A549 (cell line): ENCODE measurements at regions not wholly inside any gene's neighbourhood (a gene's known extent, or its start where the extent isn't known, plus 50 kb on each side); places are given as distances from the start of the nearest gene placed in this dataset.

Experiments
- ATAC-seq, 2 experiments: fragments of 200-7000 bp in 1 of 2; fragments of >200 bp in 1 of 2; cut with Nextera tagmentation in 1 of 2; cut with Tn5 transposase in 1 of 2; 3 replicates each; pipeline versions ENCODE4 v1.8.0 to v1.9.1; 2018 to 2020; ENCODE audit warnings: mild to moderate bottlenecking in 1 of 2, moderate library complexity in 1 of 2
- CTCF ChIA-PET: fragments of 300-600 bp; sonication (Branson Sonifier 250); formaldehyde crosslinking; extraction: SDS; loops from one replicate; lab custom pipeline; 2021; ENCODE audit warnings: antibody characterized with exemption, inconsistent platforms; lab: Yijun Ruan, JAX
- POLR2A ChIA-PET: fragments of 350-600 bp; formaldehyde crosslinking; extraction: SDS; loops from one replicate; lab custom pipeline; 2021; ENCODE audit warnings: antibody characterized with exemption, inconsistent platforms; lab: Yijun Ruan, JAX
- DNase-seq, 2 experiments: peaks; one replicate each; pipeline versions ENCODE4 v3.0.0 to v3.0.0-alpha.2; 2011 to 2016; ENCODE audit warnings: low read depth in 1 of 2, low spot score in 1 of 2
- FAIRE-seq: peaks from 2 replicates; lab custom pipeline; 2011; peaks lifted over from hg19 to GRCh38; lab: Jason Lieb, UNC
- H3K27ac ChIP-seq, 2 experiments: fragments of >200 bp; sonication (Bioruptor Twin); formaldehyde crosslinking; 3 replicates each; pipeline ENCODE4 v1.5.1; 2016 to 2017
- H3K4me1 ChIP-seq: fragments of >200 bp; sonication (Bioruptor Twin); formaldehyde crosslinking; 3 replicates; pipeline ENCODE4 v1.6.1; 2016
- H3K4me2 ChIP-seq: fragments of >200 bp; sonication (Bioruptor Twin); formaldehyde crosslinking; 3 replicates; pipeline ENCODE4 v1.6.1; 2016
- H3K4me3 ChIP-seq: fragments of >200 bp; sonication (Bioruptor Twin); formaldehyde crosslinking; 3 replicates; pipeline ENCODE4 v1.5.1; 2016
- H3K9me3 ChIP-seq: fragments of >200 bp; sonication (Bioruptor Twin); formaldehyde crosslinking; 3 replicates; pipeline ENCODE4 v1.6.1; 2016
- BHLHE40 ChIP-seq: IDR thresholded peaks from 2 replicates; pipeline ENCODE4 v1.6.1; 2012; ENCODE audit warnings: low read depth, low read length, inconsistent platforms
- CBX8 ChIP-seq: fragments of 200-600 bp; sonication (generic); IDR thresholded peaks from 2 replicates; pipeline ENCODE4 v1.6.1; 2016
- CEBPB ChIP-seq, 2 experiments: fragments of >200 bp in 1 of 2; sonication (Bioruptor Twin) in 1 of 2; formaldehyde crosslinking in 1 of 2; IDR thresholded peaks; 2 replicates each; pipeline ENCODE4 v1.6.1; 2012 to 2016
- EHMT2 ChIP-seq: fragments of 200-600 bp; sonication (generic); IDR thresholded peaks from 2 replicates; pipeline ENCODE4 v1.6.1; 2016; ENCODE audit warnings: antibody characterized with exemption, low read depth, mild to moderate bottlenecking, moderate library complexity
- ESRRA ChIP-seq: fragments of 150-350 bp; IDR thresholded peaks from 2 replicates; pipeline ENCODE4 v1.6.1; 2014; ENCODE audit warnings: mild to moderate bottlenecking, low read length, borderline replicate concordance
- FOSL2 ChIP-seq, 2 experiments: fragments of 450-650 bp in 1 of 2; fragments of >200 bp in 1 of 2; sonication (Bioruptor Twin) in 1 of 2; formaldehyde crosslinking; IDR thresholded peaks; 2 replicates each; pipeline versions ENCODE4 v1.5.0 to v1.6.1; 2016 to 2020; ENCODE audit warnings: mild to moderate bottlenecking in 1 of 2, moderate library complexity in 1 of 2
- HDAC2 ChIP-seq: fragments of 200-600 bp; sonication (generic); IDR thresholded peaks from 2 replicates; pipeline ENCODE4 v1.6.1; 2016
- HOXA7 ChIP-seq: fragments of 250-450 bp; sonication (Bioruptor Pico); IDR thresholded peaks from 2 replicates; pipeline ENCODE4 v1.5.0; 2020; ENCODE audit warnings: mild to moderate bottlenecking, moderate library complexity
- JUNB ChIP-seq: fragments of >200 bp; sonication (Bioruptor Twin); formaldehyde crosslinking; IDR thresholded peaks from 2 replicates; pipeline ENCODE4 v1.6.1; 2016
- KDM1A ChIP-seq: fragments of 200-600 bp; sonication (generic); IDR thresholded peaks from 2 replicates; pipeline ENCODE4 v1.6.1; 2016; ENCODE audit warnings: low read depth, mild to moderate bottlenecking
- NFE2L2 ChIP-seq: fragments of 150-350 bp; conservative IDR thresholded peaks from 2 replicates; pipeline ENCODE4 v1.6.1; 2014; ENCODE audit warnings: low read length
- NPAS2 ChIP-seq: fragments of 250-450 bp; sonication (Bioruptor Pico); IDR thresholded peaks from 2 replicates; pipeline ENCODE4 v1.8.0; 2022; ENCODE audit warnings: mild to moderate bottlenecking, moderate library complexity, borderline replicate concordance
- PHF8 ChIP-seq: fragments of 200-600 bp; sonication (generic); IDR thresholded peaks from 2 replicates; pipeline ENCODE4 v1.6.1; 2016; ENCODE audit warnings: low read depth, mild to moderate bottlenecking, antibody characterized with exemption, moderate library complexity, borderline replicate concordance
- POLR2AphosphoS2 ChIP-seq: conservative IDR thresholded peaks from 2 replicates; pipeline ENCODE4 v1.6.1; 2012; ENCODE audit warnings: low read length, improper control_type of control experiment, inconsistent platforms
- RFX5 ChIP-seq: fragments of 450-650 bp; IDR thresholded peaks from 2 replicates; pipeline ENCODE4 v1.7.1; 2014; ENCODE audit warnings: antibody characterized with exemption, mild to moderate bottlenecking, moderate library complexity
- RNF2 ChIP-seq: fragments of 200-600 bp; sonication (generic); IDR thresholded peaks from 2 replicates; pipeline ENCODE4 v1.6.1; 2016; ENCODE audit warnings: low read depth, mild to moderate bottlenecking, antibody characterized with exemption, moderate library complexity, borderline replicate concordance
- ZC3H11A ChIP-seq: fragments of 450-650 bp; IDR thresholded peaks from 2 replicates; pipeline ENCODE4 v1.6.1; 2014; ENCODE audit warnings: antibody characterized with exemption, mild to moderate bottlenecking
- ZFP36 ChIP-seq: fragments of 450-650 bp; IDR thresholded peaks from 2 replicates; pipeline ENCODE4 v1.6.1; 2014; ENCODE audit warnings: borderline replicate concordance; ENCODE audit not compliant: partially characterized antibody
- ZSCAN20 ChIP-seq: fragments of 250-450 bp; sonication (Bioruptor Pico); IDR thresholded peaks from 2 replicates; pipeline ENCODE4 v1.8.0; 2022; ENCODE audit warnings: mild to moderate bottlenecking, moderate library complexity
- WGBS: methylation state at CpG from one replicate; pipeline ENCODE4 v1.1.6; 2017; ENCODE audit errors: missing lambda C conversion rate; 5-methylcytosine and 5-hydroxymethylcytosine counted together
- TF ChIP-seq, protein P1 (sequence below): IDR thresholded peaks from 2 replicates; pipeline ENCODE4 v1.6.1; 2012
- TF ChIP-seq, protein P2 (sequence below): fragments of 150-350 bp; IDR thresholded peaks from 2 replicates; pipeline ENCODE4 v1.6.1; 2014; ENCODE audit warnings: low read depth, mild to moderate bottlenecking, low read length
- TF ChIP-seq, protein P3 (sequence below): IDR thresholded peaks from 2 replicates; pipeline ENCODE4 v1.6.1; 2012; ENCODE audit warnings: low read depth, borderline replicate concordance
- TF ChIP-seq, protein P4 (sequence below): fragments of >200 bp; sonication (Bioruptor Twin); formaldehyde crosslinking; IDR thresholded peaks from 3 replicates; pipeline ENCODE4 v1.6.1; 2016
- TF ChIP-seq, protein P5 (sequence below): fragments of 450-650 bp; IDR thresholded peaks from 2 replicates; pipeline ENCODE4 v1.6.1; 2014; ENCODE audit warnings: antibody characterized with exemption

DNA sequence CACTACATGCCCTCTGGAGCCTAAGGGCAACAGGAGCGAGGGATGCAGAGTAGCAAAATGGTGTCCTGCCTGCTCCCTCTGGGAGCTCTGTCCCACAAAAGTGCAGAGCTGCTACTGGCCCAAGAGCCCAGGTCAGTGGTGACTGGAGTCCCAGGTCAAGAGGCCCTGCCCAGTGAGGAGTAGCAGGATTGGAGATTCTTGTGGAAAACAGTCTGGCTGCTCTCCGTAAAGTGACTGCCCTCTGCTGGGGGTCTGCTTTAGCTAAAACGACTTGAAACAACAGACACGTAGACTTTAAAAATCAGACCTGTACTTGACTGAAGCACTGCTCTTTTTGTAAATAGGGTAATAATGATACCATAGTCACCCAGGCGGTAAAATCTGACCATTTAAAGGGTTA is 917.0 kb downstream of the MAT2B start:
- POLR2A ChIA-PET, result no interaction called here
- Histone ChIP-seq H3K9me3 (no peaks in the 10 kb centered on the region; the same call in 1 of the 3 replicates), H3K27ac (no peak overlapping the region), H3K4me1 (no peaks in the 10 kb centered on the region), H3K4me2 (no peak overlapping the region), H3K4me3 (no peak overlapping the region)
- CTCF ChIA-PET, result no interaction called here
- DNase-seq, result peak in 1 of 2 experiments; percentile 13
- WGBS, result 13% methylated on average over 5 of the region's 5 CpGs
- FAIRE-seq, result no peak
- no peak for ATAC-seq
- TF ChIP-seq POLR2AphosphoS2, result no peak
- no peak for TF ChIP-seq EHMT2
- no peak for TF ChIP-seq CEBPB (IDR thresholded peaks at IDR 0.05)
- TF ChIP-seq RFX5, result no peak

DNA sequence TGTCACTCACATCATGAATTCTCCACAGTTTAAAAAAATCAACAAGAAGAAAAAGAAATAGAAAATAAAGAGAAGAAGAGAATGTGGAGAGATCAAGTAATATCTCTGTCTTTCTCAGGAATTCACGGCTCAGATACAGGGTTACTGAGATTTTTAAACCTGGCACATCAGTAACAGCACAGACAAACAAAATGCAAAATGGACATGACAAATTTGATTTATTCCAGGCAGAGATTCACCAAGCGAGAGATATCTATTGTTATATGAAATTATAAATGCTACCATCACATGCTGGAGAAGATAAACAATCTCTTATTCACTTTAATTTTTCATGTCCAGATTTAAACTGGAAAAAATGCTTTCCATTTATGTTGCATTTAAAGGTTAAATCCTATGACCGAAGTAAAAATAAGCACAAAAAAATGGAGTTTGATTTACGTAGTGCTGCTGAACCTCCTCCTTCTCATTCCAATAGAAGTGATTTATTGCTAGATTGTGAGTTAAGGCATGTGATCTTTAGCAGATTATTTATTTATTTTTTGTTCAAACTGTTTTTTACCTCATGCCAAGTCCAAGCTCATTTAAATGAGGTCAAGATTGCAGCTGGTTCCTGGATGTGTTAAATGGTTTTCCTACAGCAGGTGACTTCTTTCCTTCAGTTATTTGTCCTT is 926.4 kb downstream of the MAT2B start:
- FAIRE-seq, result no peak
- TF ChIP-seq JUNB (no peak), ZC3H11A (no peak), NFE2L2 (no peak)
- TF ChIP-seq, protein P1, sequence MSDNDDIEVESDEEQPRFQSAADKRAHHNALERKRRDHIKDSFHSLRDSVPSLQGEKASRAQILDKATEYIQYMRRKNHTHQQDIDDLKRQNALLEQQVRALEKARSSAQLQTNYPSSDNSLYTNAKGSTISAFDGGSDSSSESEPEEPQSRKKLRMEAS, result no peak
- WGBS, result 6% methylated on average over 4 of the region's 4 CpGs
- Histone ChIP-seq H3K27ac (no peak overlapping the region), H3K4me3 (no peak overlapping the region), H3K4me1 (no peaks in the 10 kb centered on the region), H3K4me2 (no peak overlapping the region), H3K9me3 (no peaks in the 10 kb centered on the region)
- POLR2A ChIA-PET, result no interaction called here
- DNase-seq, result no peak
- no peak for ATAC-seq
- CTCF ChIA-PET, result no interaction called here

DNA sequence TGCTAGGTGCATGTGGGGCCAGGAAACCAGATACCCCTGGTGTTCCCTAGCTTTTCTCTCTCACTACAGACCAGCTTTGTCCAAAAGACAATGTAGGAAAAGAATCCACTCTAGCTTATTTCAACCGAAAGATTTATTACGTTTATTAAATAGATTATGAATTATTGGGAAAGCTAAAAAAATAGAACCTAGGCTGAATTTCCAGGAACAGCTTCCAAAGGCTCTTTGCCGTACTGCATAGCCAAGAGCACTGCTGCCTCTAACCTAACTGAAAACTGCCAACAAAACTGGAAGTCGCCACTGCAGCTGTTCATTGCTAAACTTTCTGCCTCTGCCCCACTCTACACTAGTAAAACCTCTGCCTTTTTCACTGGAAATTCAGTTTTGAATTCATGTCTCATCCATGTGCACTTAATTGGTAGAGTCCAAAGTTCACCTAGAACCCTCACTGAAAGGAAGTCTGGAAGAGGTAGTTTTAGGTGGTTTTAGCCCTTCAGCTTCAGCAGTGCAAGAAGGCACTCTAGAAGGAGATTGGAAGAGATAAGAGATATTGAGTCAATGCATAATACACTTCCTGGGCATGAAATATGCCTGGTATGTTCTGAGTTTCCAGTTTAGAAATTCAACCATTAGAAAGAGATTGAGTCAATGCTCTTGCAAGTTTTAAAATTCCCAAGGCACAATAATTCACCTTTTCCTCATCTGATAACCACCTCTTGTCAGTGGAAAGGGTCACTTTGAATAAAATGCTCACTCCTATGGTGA is 927.9 kb downstream of the MAT2B start:
- Histone ChIP-seq H3K4me3 (no peak overlapping the region), H3K4me1 (no peaks in the 10 kb centered on the region), H3K4me2 (no peak overlapping the region), H3K9me3 (no peaks in the 10 kb centered on the region), H3K27ac (no peak overlapping the region)
- DNase-seq (no peak), ATAC-seq (no peak), FAIRE-seq (no peak)
- ChIA-PET POLR2A (no interaction called here), CTCF (no interaction called here)
- TF ChIP-seq NFE2L2, result no peak
- TF ChIP-seq FOSL2 (IDR thresholded peaks at IDR 0.05), result no peak
- TF ChIP-seq FOSL2 (CRISPR knock-in tag; IDR thresholded peaks at IDR 0.05), result no peak
- no peak for TF ChIP-seq PHF8
- no peak for TF ChIP-seq HOXA7 (CRISPR knock-in tag)
- TF ChIP-seq, protein P2, sequence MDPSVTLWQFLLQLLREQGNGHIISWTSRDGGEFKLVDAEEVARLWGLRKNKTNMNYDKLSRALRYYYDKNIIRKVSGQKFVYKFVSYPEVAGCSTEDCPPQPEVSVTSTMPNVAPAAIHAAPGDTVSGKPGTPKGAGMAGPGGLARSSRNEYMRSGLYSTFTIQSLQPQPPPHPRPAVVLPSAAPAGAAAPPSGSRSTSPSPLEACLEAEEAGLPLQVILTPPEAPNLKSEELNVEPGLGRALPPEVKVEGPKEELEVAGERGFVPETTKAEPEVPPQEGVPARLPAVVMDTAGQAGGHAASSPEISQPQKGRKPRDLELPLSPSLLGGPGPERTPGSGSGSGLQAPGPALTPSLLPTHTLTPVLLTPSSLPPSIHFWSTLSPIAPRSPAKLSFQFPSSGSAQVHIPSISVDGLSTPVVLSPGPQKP, result no peak
- no peak for TF ChIP-seq EHMT2
- no peak for TF ChIP-seq KDM1A
- TF ChIP-seq JUNB, result no peak
- no peak for TF ChIP-seq BHLHE40
- no peak for TF ChIP-seq NPAS2
- TF ChIP-seq ESRRA, result no peak
- no peak for TF ChIP-seq ZFP36
- no peak for TF ChIP-seq RNF2
- TF ChIP-seq, protein P3, sequence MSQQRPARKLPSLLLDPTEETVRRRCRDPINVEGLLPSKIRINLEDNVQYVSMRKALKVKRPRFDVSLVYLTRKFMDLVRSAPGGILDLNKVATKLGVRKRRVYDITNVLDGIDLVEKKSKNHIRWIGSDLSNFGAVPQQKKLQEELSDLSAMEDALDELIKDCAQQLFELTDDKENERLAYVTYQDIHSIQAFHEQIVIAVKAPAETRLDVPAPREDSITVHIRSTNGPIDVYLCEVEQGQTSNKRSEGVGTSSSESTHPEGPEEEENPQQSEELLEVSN, result no peak
- TF ChIP-seq, protein P4, sequence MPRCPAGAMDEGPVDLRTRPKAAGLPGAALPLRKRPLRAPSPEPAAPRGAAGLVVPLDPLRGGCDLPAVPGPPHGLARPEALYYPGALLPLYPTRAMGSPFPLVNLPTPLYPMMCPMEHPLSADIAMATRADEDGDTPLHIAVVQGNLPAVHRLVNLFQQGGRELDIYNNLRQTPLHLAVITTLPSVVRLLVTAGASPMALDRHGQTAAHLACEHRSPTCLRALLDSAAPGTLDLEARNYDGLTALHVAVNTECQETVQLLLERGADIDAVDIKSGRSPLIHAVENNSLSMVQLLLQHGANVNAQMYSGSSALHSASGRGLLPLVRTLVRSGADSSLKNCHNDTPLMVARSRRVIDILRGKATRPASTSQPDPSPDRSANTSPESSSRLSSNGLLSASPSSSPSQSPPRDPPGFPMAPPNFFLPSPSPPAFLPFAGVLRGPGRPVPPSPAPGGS, result no peak
- no peak for TF ChIP-seq ZSCAN20
- TF ChIP-seq HDAC2, result no peak
- TF ChIP-seq CBX8, result no peak
- TF ChIP-seq, protein P5, sequence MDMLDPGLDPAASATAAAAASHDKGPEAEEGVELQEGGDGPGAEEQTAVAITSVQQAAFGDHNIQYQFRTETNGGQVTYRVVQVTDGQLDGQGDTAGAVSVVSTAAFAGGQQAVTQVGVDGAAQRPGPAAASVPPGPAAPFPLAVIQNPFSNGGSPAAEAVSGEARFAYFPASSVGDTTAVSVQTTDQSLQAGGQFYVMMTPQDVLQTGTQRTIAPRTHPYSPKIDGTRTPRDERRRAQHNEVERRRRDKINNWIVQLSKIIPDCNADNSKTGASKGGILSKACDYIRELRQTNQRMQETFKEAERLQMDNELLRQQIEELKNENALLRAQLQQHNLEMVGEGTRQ, result no peak
- TF ChIP-seq, protein P1, result no peak
- 22% methylated on average over 4 of the region's 4 CpGs for WGBS
